Hematopoietic multipotent progenitor cell treated with erythropoietin and hydrocortisone succinate and interleukin-3 and kit ligand, for 15 days (in vitro differentiated cells): ENCODE measurements at regions not wholly inside any gene's neighbourhood (a gene's known extent, or its start where the extent isn't known, plus 50 kb on each side); places are given as distances from the start of the nearest gene placed in this dataset.

Experiments
- DNase-seq: peaks from one replicate; pipeline ENCODE4 v3.0.0-alpha.2; 2015; ENCODE audit warnings: low spot score

DNA sequence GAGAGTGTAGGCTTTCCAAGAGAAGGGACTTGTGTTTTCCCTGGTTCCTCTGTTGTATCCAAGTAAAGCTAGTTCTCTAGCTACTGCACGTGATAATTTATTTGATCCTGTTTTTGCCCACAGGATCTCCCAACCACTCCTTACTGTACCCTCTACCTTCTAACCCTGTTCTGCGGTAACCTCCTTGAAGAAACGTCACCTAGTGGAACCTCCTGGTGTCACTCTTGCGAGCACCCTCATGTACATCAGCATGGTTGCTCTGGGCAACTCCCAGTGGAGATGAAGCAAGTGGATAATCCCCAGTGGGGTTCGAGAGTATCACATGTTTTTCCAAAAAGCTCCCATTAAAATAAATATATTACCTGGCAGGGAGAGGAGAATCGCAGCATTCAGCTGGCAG lies 108.9 kb upstream of the CLMP start:
- DNase-seq = no peak

DNA sequence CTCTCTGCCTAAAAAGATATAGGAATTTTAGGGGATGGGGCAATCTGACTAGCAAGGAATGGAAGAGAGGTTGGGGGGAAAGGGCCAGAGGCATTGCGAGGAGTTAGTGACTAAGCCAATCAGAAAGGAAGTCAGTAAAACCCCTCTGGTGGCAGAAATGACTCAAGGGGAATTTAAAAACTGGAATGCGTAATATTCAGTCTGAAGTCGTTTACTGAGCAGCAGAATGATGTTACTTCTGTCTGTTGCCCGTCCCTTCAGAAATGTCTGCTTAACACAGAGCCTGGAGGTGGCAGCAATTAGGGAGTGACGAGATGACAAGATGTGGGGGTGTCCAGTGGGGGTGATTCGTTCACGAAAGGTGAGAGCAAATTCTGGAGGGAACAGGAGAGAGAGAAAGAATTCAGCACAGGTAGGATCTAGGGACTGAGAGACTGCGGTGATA lies 107.7 kb upstream of the CLMP start:
- DNase-seq = no peak

- DNase-seq = no peak
Observed at GRCh38 chr11:123301696-123302400, 106.8 kb upstream of the CLMP start.

- no peak for DNase-seq
Observed at GRCh38 chr11:123301013-123301591, 106.1 kb upstream of the CLMP start.

- no peak for DNase-seq
Observed at GRCh38 chr11:123299721-123300120, 104.7 kb upstream of the CLMP start.

DNA sequence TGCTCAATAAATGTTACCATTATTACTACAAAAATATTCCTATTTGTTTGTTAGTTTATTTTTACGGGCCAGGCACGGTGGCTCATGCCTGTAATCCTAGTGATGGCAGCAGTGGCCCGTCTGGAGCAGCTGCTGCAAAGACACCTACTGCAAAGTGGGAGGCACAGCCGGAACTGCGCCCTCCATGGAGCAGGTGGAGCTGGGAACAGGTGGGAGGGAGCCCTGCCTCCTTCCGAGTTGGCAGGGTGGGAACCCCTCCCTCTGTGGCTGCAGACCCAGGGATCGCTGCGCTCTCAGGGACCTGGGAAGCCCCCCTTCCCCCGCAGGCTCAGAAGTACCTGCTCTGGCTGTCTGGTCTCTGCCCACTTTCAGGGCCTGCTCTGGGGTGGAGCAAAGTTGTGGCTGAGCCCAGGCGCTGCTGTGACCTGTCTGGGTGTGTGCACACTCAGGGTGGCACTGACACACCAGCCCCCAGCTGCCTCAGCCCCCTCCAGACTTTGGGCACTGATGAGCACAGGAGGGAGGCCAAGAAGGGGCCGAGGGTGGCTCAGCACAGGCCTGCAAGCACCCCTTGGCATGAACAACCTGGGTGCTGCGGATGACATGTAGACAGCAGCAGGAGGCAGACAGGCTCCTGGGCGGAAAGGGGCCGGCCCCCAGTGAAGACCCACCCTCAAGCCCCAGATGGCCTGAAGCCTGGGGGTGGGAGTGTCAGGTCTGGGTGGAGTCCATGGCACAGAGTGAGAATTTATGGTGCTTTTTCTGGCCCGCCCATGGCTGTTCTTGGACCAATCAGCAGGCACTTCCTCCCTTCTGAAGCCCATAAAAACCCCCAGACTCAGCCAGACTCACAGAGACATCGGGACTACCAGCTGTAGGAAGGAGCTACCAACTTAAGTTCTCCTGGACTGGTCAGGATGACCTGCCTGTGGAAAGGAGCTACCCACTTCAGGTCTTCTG lies 103.7 kb upstream of the CLMP start:
- DNase-seq = no peak

- DNase-seq = no peak
Observed at GRCh38 chr11:123292647-123293046, 97.6 kb upstream of the CLMP start.

DNA sequence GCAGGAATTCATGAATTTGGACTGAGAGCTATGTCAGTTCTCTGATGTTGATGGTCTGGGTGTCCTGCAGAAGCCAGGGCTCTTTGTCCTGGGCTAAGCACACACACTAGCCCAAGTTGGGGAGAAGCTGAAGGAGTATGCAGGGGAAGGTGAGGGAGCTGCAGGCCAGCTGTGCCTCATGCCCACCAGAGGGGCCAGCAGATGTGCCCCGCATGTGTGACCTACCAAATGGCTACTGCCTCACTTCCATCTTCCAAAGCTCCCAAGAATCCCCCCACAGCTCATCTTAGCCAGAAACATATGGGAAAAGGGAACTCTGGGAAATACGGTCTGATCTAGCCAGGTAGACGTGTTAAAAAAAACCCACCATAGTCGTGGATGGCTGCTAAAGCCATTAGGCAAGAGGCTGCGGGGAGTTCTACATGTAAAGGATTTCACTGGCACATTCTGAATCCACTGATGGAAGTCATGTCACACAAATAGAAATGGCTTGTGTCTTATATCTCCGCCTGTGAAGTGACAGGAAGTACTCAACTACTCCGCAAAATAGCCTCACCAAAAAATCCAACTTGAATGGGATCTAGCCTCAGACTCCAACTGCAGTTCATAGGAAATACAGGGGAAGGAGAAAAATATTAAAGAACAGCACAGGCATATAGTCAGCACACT lies 96.3 kb upstream of the CLMP start:
- no peak for DNase-seq

DNA sequence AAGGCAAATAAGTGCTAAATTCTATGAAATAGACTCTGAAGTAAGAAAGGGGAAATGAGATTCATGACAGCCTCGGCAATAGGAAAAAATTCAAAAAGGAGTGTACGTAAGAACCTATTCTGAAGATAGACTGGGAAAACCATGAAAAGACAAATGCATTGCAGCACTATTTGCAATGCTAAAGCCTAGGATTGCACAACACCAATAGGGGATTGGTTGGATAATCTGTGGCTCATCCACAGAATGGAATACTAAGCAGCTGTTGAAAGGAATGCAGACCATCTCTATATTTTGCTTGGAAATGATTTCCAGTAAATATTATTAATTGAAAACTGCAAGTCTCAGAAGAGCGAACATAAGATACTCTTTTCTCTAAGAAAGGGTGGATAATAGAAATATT lies 91.7 kb upstream of the CLMP start:
- no peak for DNase-seq

DNA sequence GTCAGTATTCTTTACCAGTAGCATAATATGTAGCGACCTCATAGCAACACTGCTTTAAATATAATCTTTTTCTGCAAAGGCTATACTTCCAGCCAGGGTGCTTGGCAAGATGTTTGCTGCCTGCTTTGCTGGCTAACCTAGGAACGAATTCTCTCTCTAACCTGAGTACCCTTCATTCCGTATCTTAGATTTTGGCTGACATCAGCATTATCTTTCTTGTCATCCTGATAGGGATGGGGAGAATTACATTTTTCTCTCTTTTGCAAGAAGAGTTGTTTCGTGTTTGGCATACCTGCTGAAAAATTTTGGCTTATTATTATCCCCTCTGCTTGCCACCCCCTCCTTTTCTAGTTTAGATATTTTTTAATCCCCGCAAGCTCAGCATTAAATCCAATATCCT lies 91.2 kb upstream of the CLMP start:
- DNase-seq = no peak

DNA sequence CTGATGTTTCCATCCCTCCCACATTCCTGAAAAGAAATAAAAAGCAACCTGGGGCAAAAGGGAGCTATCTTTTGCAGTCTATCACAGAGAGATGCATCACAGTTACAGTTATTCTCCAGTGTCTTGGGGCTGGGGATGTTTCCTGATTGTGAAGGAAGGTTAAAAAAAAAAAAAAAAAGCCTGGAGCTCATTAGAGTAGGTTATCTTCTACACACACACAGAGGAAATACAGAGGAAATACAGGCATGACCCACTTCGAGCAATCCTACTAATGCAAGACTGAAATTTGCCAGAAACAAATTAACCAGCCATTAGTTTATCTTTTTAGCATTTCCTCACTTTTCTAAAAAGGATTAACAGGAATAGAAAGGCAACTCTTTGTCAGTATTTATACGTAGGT lies 89.4 kb upstream of the CLMP start:
- DNase-seq = no peak

DNA sequence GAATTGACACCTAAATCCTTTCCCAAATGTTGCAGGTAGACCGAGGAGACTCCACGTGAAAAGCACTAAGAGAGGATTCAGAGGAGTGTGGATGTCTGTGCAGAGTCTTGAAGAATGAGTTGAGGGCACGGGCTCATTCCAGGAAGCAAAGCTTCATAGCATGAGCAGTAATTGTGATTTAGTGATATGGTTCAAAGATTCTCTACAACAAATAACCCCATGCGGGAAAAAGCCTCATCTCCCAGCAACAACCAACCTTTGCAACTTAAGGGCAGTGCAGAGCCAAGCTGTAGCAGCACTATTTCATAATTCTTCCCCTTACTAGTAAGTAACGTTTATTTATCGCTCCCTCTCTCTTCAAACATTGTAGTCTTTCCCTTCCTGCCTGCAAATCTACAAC lies 87.5 kb upstream of the CLMP start:
- no peak for DNase-seq

GRCh38 chr11:123273616-123274015 lies 78.6 kb upstream of the CLMP start:
- no peak for DNase-seq

DNA sequence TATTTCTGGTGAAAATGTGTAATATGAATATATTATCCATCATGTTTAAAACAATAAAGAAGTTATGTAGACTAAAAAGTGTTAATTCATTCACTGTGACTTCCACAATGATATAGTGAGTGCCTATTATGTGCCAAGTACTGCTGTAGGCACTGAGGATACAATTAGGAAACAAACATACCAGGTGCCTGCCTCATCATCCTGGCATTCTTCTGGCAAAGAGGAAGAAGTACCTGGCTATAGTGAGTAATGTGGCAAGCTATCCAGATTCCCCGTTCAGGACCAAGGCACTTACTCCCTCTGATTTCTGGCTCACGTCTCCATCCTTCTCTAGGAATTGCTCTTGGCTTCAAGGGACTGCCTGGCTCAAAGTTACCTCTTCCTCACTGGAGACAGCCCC lies 77.5 kb upstream of the CLMP start:
- DNase-seq = no peak

GRCh38 chr11:123268156-123268555 lies 73.1 kb upstream of the CLMP start:
- DNase-seq = no peak

DNA sequence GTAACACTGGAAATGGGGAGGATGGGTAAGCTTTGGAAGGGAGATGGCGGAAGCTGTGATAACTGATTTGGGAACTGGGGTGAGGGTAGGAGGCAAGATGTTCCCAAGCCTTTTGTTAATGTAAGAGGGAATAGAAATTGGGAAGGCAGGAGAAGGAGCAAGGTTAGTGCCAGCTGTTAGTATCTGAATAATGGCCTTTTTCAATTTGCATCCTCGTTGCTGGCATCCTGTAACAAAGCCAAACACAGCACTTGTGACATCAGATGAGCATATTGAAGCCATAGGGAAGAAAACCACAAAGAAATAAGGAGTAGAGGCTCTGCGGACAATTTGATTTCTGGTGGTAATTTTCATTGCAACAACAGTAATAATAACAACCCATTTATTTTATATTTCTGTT lies 70.9 kb upstream of the CLMP start:
- no peak for DNase-seq

GRCh38 chr11:123264431-123264780 lies 69.4 kb upstream of the CLMP start:
- DNase-seq = no peak

DNA sequence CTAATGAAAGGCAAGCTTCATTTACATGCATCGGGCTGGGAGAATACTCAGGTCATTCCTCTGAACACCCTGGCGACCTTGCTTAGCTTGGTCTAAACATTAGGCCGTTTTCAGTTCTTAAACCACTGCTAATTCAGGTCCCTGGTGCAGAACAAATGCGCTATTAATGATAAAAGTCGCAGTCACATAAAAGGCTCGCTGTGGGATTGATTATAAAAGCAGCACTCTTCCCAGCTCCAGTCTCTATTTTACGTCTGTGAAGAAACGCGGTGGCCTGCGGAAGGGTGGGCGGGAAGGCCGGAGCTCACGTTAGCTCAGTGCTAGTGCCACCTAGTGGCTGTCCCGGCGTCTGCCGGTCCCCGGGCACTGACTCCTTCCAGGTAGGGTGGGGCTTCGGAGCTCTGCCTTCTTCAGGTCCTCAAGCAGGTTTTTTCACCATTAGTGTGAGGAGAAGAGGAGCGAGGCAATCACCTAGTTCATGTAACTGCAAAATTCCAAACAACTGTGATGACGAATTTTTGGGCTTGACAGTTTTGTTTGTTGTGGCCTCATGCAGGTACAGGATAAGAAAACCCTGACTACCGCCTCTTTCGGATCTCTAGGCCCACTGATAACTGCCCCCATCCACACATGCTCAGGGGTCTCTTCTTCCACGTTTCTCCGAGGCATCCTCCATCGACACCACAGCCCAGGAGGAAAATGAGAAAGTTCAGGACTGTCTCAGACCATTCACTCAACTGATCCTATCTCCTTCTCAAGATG lies 66.5 kb upstream of the CLMP start:
- peak; percentile 51 for DNase-seq

GRCh38 chr11:123260511-123261211 lies 65.6 kb upstream of the CLMP start:
- no peak for DNase-seq

DNA sequence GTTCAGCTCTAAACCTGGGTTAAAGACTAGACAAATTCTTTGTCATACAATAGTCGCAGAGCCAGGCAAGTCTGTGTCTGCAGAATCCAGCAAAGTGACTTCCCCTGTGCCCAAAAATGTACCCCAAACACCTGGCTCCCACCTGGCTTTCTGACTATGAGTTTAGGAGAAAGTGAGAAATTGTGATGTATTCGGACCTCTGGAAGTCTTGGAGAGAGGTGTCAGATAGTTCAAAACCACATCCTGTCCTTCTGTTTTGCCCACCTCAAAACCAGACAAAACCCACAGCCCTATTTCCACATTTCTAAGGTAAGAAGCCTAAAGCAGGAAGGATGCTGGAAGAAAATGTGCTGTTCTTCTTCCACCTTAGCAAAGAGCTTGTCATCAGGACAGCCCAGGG lies 63.8 kb upstream of the CLMP start:
- no peak for DNase-seq

- no peak for DNase-seq
Observed at GRCh38 chr11:123257370-123257769, 62.3 kb upstream of the CLMP start.
